HFFc6 (cell line): ENCODE measurements at regions not wholly inside any gene's neighbourhood (a gene's known extent, or its start where the extent isn't known, plus 50 kb on each side); places are given as distances from the start of the nearest gene placed in this dataset.

Experiments used
- DNase-seq: peaks from one replicate; pipeline ENCODE4 v3.0.0-alpha.2; 2018
- H3K27ac Mint-ChIP-seq: 2 replicates; pipeline ENCODE4 v1.8.0; 2020; ENCODE audit warnings: mild to moderate bottlenecking, mixed read lengths
- H3K27me3 Mint-ChIP-seq: 2 replicates; pipeline ENCODE4 v1.8.0; 2021; ENCODE audit warnings: mild to moderate bottlenecking, moderate library complexity, mixed read lengths; ENCODE audit not compliant: insufficient read depth
- H3K36me3 Mint-ChIP-seq: 2 replicates; pipeline ENCODE4 v1.8.0; 2021; ENCODE audit warnings: low read depth, mixed read lengths
- H3K4me1 Mint-ChIP-seq: 2 replicates; pipeline ENCODE4 v1.8.0; 2020; ENCODE audit warnings: low read depth, mixed read lengths
- H3K4me3 Mint-ChIP-seq: 2 replicates; pipeline ENCODE4 v1.8.0; 2020; ENCODE audit warnings: mild to moderate bottlenecking, moderate library complexity, mixed read lengths
- H3K9me3 Mint-ChIP-seq: 2 replicates; pipeline ENCODE4 v1.8.0; 2020; ENCODE audit warnings: mild to moderate bottlenecking, mixed read lengths
- TF ChIP-seq, protein P1 (sequence below): fragments of 200-600 bp; sonication (generic); IDR thresholded peaks from 2 replicates; pipeline ENCODE4 v1.5.0; 2021; ENCODE audit warnings: antibody characterized with exemption, mild to moderate bottlenecking

- Mint-ChIP-seq H3K36me3 (no peaks in the 10 kb centered on the region), H3K4me1 (no peaks in the 10 kb centered on the region), H3K27me3 (no peaks in the 10 kb centered on the region), H3K9me3 (peaks cover 11% of the 10 kb centered on the region), H3K4me3 (no peak overlapping the region), H3K27ac (no peak overlapping the region)
- TF ChIP-seq, protein P1, sequence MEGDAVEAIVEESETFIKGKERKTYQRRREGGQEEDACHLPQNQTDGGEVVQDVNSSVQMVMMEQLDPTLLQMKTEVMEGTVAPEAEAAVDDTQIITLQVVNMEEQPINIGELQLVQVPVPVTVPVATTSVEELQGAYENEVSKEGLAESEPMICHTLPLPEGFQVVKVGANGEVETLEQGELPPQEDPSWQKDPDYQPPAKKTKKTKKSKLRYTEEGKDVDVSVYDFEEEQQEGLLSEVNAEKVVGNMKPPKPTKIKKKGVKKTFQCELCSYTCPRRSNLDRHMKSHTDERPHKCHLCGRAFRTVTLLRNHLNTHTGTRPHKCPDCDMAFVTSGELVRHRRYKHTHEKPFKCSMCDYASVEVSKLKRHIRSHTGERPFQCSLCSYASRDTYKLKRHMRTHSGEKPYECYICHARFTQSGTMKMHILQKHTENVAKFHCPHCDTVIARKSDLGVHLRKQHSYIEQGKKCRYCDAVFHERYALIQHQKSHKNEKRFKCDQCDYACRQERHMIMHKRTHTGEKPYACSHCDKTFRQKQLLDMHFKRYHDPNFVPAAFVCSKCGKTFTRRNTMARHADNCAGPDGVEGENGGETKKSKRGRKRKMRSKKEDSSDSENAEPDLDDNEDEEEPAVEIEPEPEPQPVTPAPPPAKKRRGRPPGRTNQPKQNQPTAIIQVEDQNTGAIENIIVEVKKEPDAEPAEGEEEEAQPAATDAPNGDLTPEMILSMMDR = no peak
- no peak for DNase-seq
Observed at GRCh38 chr2:137813176-137813575, 151.1 kb upstream of the HNMT start.

GRCh38 chr2:137817058-137817457, 147.2 kb upstream of the HNMT start:
- no peak overlapping the region for H3K4me3 Mint-ChIP-seq
- no peaks in the 10 kb centered on the region for H3K27me3 Mint-ChIP-seq
- no peak for DNase-seq
- H3K36me3 Mint-ChIP-seq = no peaks in the 10 kb centered on the region
- H3K9me3 Mint-ChIP-seq = peaks cover under 1% of the 10 kb centered on the region
- no peaks in the 10 kb centered on the region for H3K4me1 Mint-ChIP-seq
- H3K27ac Mint-ChIP-seq = no peak overlapping the region
- TF ChIP-seq, protein P1 = no peak

- Mint-ChIP-seq H3K36me3 (no peaks in the 10 kb centered on the region), H3K27me3 (no peaks in the 10 kb centered on the region; the same call in 1 of the 2 replicates), H3K9me3 (peaks cover 12% of the 10 kb centered on the region), H3K4me1 (no peaks in the 10 kb centered on the region), H3K27ac (no peak overlapping the region), H3K4me3 (no peak overlapping the region)
- TF ChIP-seq, protein P1 = no peak
- DNase-seq = no peak
Observed at GRCh38 chr2:137823196-137823595, 141.1 kb upstream of the HNMT start.

DNA sequence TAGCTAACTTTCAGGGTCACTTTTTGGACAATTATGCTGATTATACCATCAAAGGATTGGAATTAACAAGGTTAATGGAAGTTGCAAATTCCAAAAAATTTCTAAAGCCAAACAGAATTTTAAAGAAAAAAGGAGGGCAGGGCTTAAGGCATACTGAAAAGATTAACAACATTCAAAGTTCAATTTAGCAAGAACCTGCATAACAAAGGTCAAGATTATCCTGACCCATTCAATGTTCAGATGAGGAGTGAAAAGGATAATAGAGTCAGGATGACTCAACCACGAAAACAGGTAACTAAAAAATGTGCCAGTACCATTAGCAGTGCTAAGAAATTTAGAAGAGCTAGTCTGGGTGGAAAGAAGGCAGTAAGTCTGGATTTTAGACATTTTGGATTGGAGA, 139.8 kb upstream of the HNMT start:
- Mint-ChIP-seq H3K27ac (no peak overlapping the region), H3K36me3 (no peaks in the 10 kb centered on the region), H3K27me3 (no peaks in the 10 kb centered on the region; the same call in 1 of the 2 replicates), H3K4me1 (no peaks in the 10 kb centered on the region), H3K9me3 (peaks cover 12% of the 10 kb centered on the region), H3K4me3 (no peak overlapping the region)
- DNase-seq = no peak
- TF ChIP-seq, protein P1 = no peak

DNA sequence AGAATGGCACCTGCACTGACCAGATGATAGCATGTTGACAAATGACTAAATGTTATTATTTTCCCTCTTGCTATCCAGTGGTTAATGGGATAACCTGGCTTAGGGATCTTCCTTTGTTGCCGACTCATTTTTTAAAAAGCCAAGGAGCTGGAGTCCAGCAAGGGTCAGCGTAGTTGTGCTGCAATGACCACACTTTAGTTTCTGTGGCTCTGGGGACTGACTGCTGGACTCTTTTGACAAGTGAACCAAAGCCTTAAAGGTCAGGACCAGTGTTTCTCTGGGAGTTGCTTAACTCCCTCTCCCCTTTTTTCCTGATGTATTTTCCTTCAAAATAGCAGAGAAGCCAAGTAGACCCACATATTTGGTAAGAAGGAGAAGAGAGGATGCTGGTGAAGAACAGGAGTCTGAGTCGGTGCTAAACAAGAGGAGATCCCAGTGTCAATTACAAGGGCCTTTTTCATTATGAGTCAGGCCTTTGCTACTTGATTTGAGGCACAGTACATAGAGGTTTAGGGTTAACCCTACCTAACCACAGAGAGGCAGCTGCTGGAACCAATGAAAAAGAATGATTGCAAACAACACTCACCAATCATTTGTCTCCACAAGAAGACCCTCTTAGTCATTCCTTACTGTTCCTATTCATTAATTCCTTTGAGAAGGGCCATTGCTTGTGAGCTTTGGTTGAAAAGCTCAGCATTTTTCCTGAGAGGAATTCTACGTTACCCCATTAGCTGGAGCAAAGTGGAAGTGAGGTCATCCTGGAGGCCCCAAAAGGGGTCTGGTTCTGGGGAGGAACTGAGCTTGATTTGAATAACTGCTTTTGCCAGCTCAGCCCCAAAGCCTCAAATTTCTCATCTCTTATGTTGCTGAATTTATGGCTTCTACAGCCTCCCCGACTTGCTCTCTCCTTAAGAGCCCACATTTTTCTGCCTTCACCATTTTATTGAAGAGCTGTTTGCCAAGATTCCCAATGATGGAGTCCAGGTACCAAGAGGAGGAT, 137.6 kb upstream of the HNMT start:
- TF ChIP-seq, protein P1 = no peak
- H3K27me3 Mint-ChIP-seq = no peaks in the 10 kb centered on the region; the same call in 1 of the 2 replicates
- H3K4me3 Mint-ChIP-seq = no peak overlapping the region
- no peaks in the 10 kb centered on the region for H3K36me3 Mint-ChIP-seq
- DNase-seq = no peak
- H3K27ac Mint-ChIP-seq = no peak overlapping the region
- H3K4me1 Mint-ChIP-seq = no peaks in the 10 kb centered on the region
- peaks cover 12% of the 10 kb centered on the region for H3K9me3 Mint-ChIP-seq
